GM19372 (cell line): ENCODE measurements at regions not wholly inside any gene's neighbourhood (a gene's known extent, or its start where the extent isn't known, plus 50 kb on each side); places are given as distances from the start of the nearest gene placed in this dataset.

ENCODE experiments used
- ATAC-seq: cut with Tn5 transposase; IDR thresholded peaks from one replicate; pipeline ENCODE4 v1.9.1; 2021; ENCODE audit warnings: mild to moderate bottlenecking, low read depth, moderate library complexity; ENCODE audit not compliant: unreplicated experiment

GRCh38 chr18:10032331-10033015 is 118.7 kb downstream of the VAPA start:
- no peak for ATAC-seq

GRCh38 chr18:10033016-10033399 is 119.2 kb downstream of the VAPA start:
- no peak for ATAC-seq

GRCh38 chr18:10035281-10035991 is 121.6 kb downstream of the VAPA start:
- no peak for ATAC-seq

- ATAC-seq = no peak
Measured at GRCh38 chr18:10036479-10036878, 122.7 kb downstream of the VAPA start.

GRCh38 chr18:10037181-10037580 is 123.4 kb downstream of the VAPA start:
- no peak for ATAC-seq

GRCh38 chr18:10038268-10038667 is 124.5 kb downstream of the VAPA start:
- no peak for ATAC-seq

- ATAC-seq = no peak
Measured at GRCh38 chr18:10040287-10041011, 126.6 kb downstream of the VAPA start.

- no peak for ATAC-seq
Measured at GRCh38 chr18:10041180-10041579, 127.4 kb downstream of the VAPA start.

- no peak for ATAC-seq
Measured at GRCh38 chr18:10042492-10042891, 128.7 kb downstream of the VAPA start.

- ATAC-seq = no peak
Measured at GRCh38 chr18:10044054-10044453, 130.2 kb downstream of the VAPA start.

GRCh38 chr18:10045296-10045891 is 131.6 kb downstream of the VAPA start:
- no peak for ATAC-seq

- no peak for ATAC-seq
Measured at GRCh38 chr18:10046178-10046807, 132.5 kb downstream of the VAPA start.

- no peak for ATAC-seq
Measured at GRCh38 chr18:10047237-10047636, 133.4 kb downstream of the VAPA start.

GRCh38 chr18:10049747-10050146 is 135.9 kb downstream of the VAPA start:
- ATAC-seq = no peak

GRCh38 chr18:10050956-10051355 is 137.1 kb downstream of the VAPA start:
- no peak for ATAC-seq

GRCh38 chr18:10051877-10052631 is 138.2 kb downstream of the VAPA start:
- no peak for ATAC-seq

GRCh38 chr18:10052871-10053270 is 139.1 kb downstream of the VAPA start:
- no peak for ATAC-seq

- ATAC-seq = no peak
Measured at GRCh38 chr18:10053861-10054260, 140.0 kb downstream of the VAPA start.

GRCh38 chr18:10054366-10054765 is 140.6 kb downstream of the VAPA start:
- ATAC-seq = no peak

GRCh38 chr18:10055125-10055750 is 141.4 kb downstream of the VAPA start:
- no peak for ATAC-seq
